ENCODE measurements at regions not wholly inside any gene's neighbourhood (a gene's known extent, or its start where the extent isn't known, plus 50 kb on each side); places are given as distances from the start of the nearest gene placed in this dataset.

GRCh38 chr12:90677055-90677454, 277.9 kb downstream of the CCER1 start:
- CTCF ChIA-PET = interaction anchor here (0.8 kb wide), 1 partner anchor 9 kb away, joined by 4 read pairs; no protein-coding TSS in a partner anchor
- Histone ChIP-seq H3K27me3 (ENCODE audit: control insufficient read depth in 2 of 2, insufficient read depth in 2 of 2, low read length in 2 of 2) (no peaks in the 10 kb centered on the region), H3K9ac (replicated peaks; ENCODE audit: extremely low read depth, insufficient read depth, low read length) (no peak overlapping the region), H3K27ac (ENCODE audit: insufficient read depth, low read depth, low read length) (no peak overlapping the region), H3K9me3 (replicated peaks; ENCODE audit: control insufficient read depth, insufficient read depth, low read length) (no peaks in the 10 kb centered on the region), H2AFZ (ENCODE audit: low read depth, low read length) (no peak overlapping the region), H3K4me3 (replicated peaks in 1 of 3; ENCODE audit: insufficient read depth in 1 of 3, low read depth in 1 of 3, low read length in 3 of 3) (no peak overlapping the region), H3K4me1 (ENCODE audit: control insufficient read depth, extremely low read depth, insufficient read depth, low read length) (peaks cover 3% of the 10 kb centered on the region), H4K20me1 (replicated peaks; ENCODE audit: control insufficient read depth, extremely low read depth, insufficient read depth, low read length) (no peaks in the 10 kb centered on the region), H3K36me3 (ENCODE audit: control insufficient read depth in 2 of 2, extremely low read depth in 1 of 2, insufficient read depth in 2 of 2, low read length in 2 of 2) (no peaks in the 10 kb centered on the region), H3K79me2 (ENCODE audit: control insufficient read depth, insufficient read depth, low read length) (no peaks in the 10 kb centered on the region), H3K9me1 (replicated peaks; ENCODE audit: control insufficient read depth, extremely low read depth, insufficient read depth, low read length) (no peaks in the 10 kb centered on the region), H3K4me2 (ENCODE audit: insufficient read depth, low read length) (no peak overlapping the region)
- intact Hi-C loops (cut with micrococcal nuclease) = no loop called here
- DNase-seq (ENCODE audit: low read depth, low spot score) = no peak
- BruUV-seq (replicated peaks) = no TSS peak
- POLR2A ChIA-PET = no interaction called here
- dilution Hi-C loops (cut with MboI; ENCODE audit: extremely low pct_ligation_motif_present, low sequenced_read_pairs) = no loop called here
- TF ChIP-seq JUN (IDR thresholded peaks at IDR 0.05; ENCODE audit: borderline replicate concordance, insufficient read depth, insufficient read length, low read depth) (no peak), MAX (IDR thresholded peaks at IDR 0.05; ENCODE audit: insufficient read depth, insufficient read length) (no peak), EZH2 (IDR thresholded peaks at IDR 0.05; ENCODE audit: borderline replicate concordance, low read depth, low read length, severe bottlenecking) (no peak), CTCF (IDR thresholded peaks at IDR 0.05; ENCODE audit: extremely low read depth in 1 of 2, insufficient read depth in 1 of 2, low read depth in 1 of 2, low read length in 2 of 2) (no peak), POLR2AphosphoS5 (IDR thresholded peaks at IDR 0.05; ENCODE audit: insufficient read depth, low read depth, low read length) (no peak), MYC (IDR thresholded peaks at IDR 0.05; ENCODE audit: low read depth, low read length) (no peak), POLR2A (IDR thresholded peaks at IDR 0.05; ENCODE audit: low read depth, low read length) (no peak), GATA2 (IDR thresholded peaks at IDR 0.05; ENCODE audit: insufficient read depth, insufficient read length, low read depth, low read length) (no peak), FOS (IDR thresholded peaks at IDR 0.05; ENCODE audit: borderline replicate concordance, insufficient read depth, low read length) (no peak)
- no peak for FAIRE-seq
